CD14-positive monocyte (primary cell): ENCODE measurements at regions not wholly inside any gene's neighbourhood (a gene's known extent, or its start where the extent isn't known, plus 50 kb on each side); places are given as distances from the start of the nearest gene placed in this dataset.

Experiments
- DNase-seq, 3 donors: peaks; one replicate each; pipeline ENCODE4 v3.0.0-alpha.2; 2011 to 2022
- H2AFZ ChIP-seq: 2 replicates; pipeline ENCODE4 v1.6.0; 2012; ENCODE audit warnings: mild to moderate bottlenecking, low read depth, low read length, inconsistent platforms; ENCODE audit not compliant: insufficient read depth, poor library complexity, severe bottlenecking
- H3K27ac ChIP-seq, 2 donors: 1 replicate in 1 of 2; 2 replicates in 1 of 2; pipeline ENCODE4 v1.5.1; 2012 to 2013; ENCODE audit warnings: low read length in 2 of 2, control low read depth in 1 of 2, inconsistent platforms in 1 of 2, low read depth in 1 of 2, mild to moderate bottlenecking in 1 of 2
- H3K27me3 ChIP-seq, 2 donors: one replicate each; pipeline versions ENCODE4 v1.6.0 to v1.6.1; 2011 to 2013; ENCODE audit warnings: low read length in 2 of 2; ENCODE audit not compliant: control insufficient read depth in 2 of 2, insufficient read depth in 2 of 2
- H3K36me3 ChIP-seq, 2 donors: replicated peaks in 1 of 2; 1 replicate in 1 of 2; 2 replicates in 1 of 2; pipeline versions ENCODE4 v1.5.1 to v1.6.1; 2012 to 2013; ENCODE audit warnings: low read length in 2 of 2, control low read depth in 1 of 2, inconsistent platforms in 1 of 2, mild to moderate bottlenecking in 1 of 2; ENCODE audit not compliant: insufficient read depth in 2 of 2, control insufficient read depth in 1 of 2
- H3K4me1 ChIP-seq, 2 donors: 1 replicate in 1 of 2; 2 replicates in 1 of 2; pipeline versions ENCODE4 v1.5.1 to v1.6.1; 2012 to 2013; ENCODE audit warnings: low read length in 2 of 2, control low read depth in 1 of 2, inconsistent platforms in 1 of 2, mild to moderate bottlenecking in 1 of 2, moderate library complexity in 1 of 2; ENCODE audit not compliant: insufficient read depth in 2 of 2, control insufficient read depth in 1 of 2
- H3K4me2 ChIP-seq: replicated peaks from 2 replicates; pipeline ENCODE3; 2012; ENCODE audit warnings: low read length, moderate library complexity, mild to moderate bottlenecking; ENCODE audit not compliant: poor library complexity, severe bottlenecking; ENCODE audit errors: extremely low read depth
- H3K4me3 ChIP-seq, 3 experiments: fragments of 200-600 bp in 1 of 3; sonication (generic) in 1 of 3; replicated peaks in 1 of 3; 1 replicate in 2 of 3; 2 replicates in 1 of 3; pipeline ENCODE4 v1.5.1; 2011 to 2013; ENCODE audit warnings: low read length in 3 of 3, mild to moderate bottlenecking in 3 of 3, control low read depth in 2 of 3, low read depth in 2 of 3, inconsistent platforms in 1 of 3, moderate library complexity in 1 of 3
- H3K79me2 ChIP-seq: 2 replicates; pipeline ENCODE4 v1.6.0; 2012; ENCODE audit warnings: mild to moderate bottlenecking, control low read depth, inconsistent platforms, low read length, moderate library complexity; ENCODE audit not compliant: insufficient read depth
- H3K9ac ChIP-seq: 2 replicates; pipeline ENCODE4 v1.6.0; 2017; ENCODE audit warnings: low read length, mild to moderate bottlenecking; ENCODE audit not compliant: insufficient read depth, poor library complexity, severe bottlenecking
- H3K9me3 ChIP-seq, 2 donors: replicated peaks in 1 of 2; 1 replicate in 1 of 2; 2 replicates in 1 of 2; pipeline versions ENCODE4 v1.5.1 to v1.6.1; 2012 to 2013; ENCODE audit warnings: low read length in 2 of 2, control low read depth in 1 of 2; ENCODE audit not compliant: control insufficient read depth in 1 of 2, insufficient read depth in 1 of 2
- H4K20me1 ChIP-seq: 2 replicates; pipeline ENCODE4 v1.6.0; 2012; ENCODE audit warnings: mild to moderate bottlenecking, low read length, control low read depth, moderate library complexity; ENCODE audit not compliant: insufficient read depth
- H3K27ac Mint-ChIP-seq, 7 donors: one replicate each; pipeline ENCODE4 v1.8.0; 2020; ENCODE audit warnings: mild to moderate bottlenecking in 7 of 7, mixed read lengths in 7 of 7, moderate library complexity in 6 of 7, inconsistent platforms in 2 of 7
- H3K27me3 Mint-ChIP-seq, 3 donors: one replicate each; pipeline ENCODE4 v1.8.0; 2021 to 2022; ENCODE audit warnings: low read depth in 3 of 3, mild to moderate bottlenecking in 3 of 3, mixed read lengths in 3 of 3, moderate library complexity in 3 of 3, inconsistent platforms in 1 of 3
- H3K36me3 Mint-ChIP-seq, 2 donors: one replicate each; pipeline ENCODE4 v1.8.0; 2020; ENCODE audit warnings: mixed read lengths in 2 of 2, inconsistent platforms in 1 of 2, mild to moderate bottlenecking in 1 of 2
- H3K4me1 Mint-ChIP-seq: one replicate; pipeline ENCODE4 v1.8.0; 2020; ENCODE audit warnings: mild to moderate bottlenecking, mixed read lengths
- H3K4me3 Mint-ChIP-seq, 2 donors: one replicate each; pipeline ENCODE4 v1.8.0; 2020; ENCODE audit warnings: mild to moderate bottlenecking in 2 of 2, mixed read lengths in 2 of 2, moderate library complexity in 1 of 2
- H3K9me3 Mint-ChIP-seq, 7 donors: one replicate each; pipeline ENCODE4 v1.8.0; 2020 to 2022; ENCODE audit warnings: mixed read lengths in 7 of 7, mild to moderate bottlenecking in 6 of 7, moderate library complexity in 6 of 7, inconsistent platforms in 2 of 7
- CTCF ChIP-seq: fragments of 200-600 bp; IDR thresholded peaks from one replicate; pipeline ENCODE4 v1.8.0; 2022; ENCODE audit warnings: antibody characterized with exemption, mild to moderate bottlenecking
- WGBS: methylation state at CpG from one replicate; pipeline ENCODE4 v1.1.5; 2013; ENCODE audit warnings: missing lambda C conversion rate; ENCODE audit not compliant: insufficient coverage; 5-methylcytosine and 5-hydroxymethylcytosine counted together
- intact Hi-C, 2 donors: fragments of 100-400 bp; cut with micrococcal nuclease; formaldehyde crosslinking; loops; one replicate each; pipeline versions ENCODE4 v1.15.0 to v1.15.1; 2023

- Histone ChIP-seq H3K4me1 (no peaks in the 10 kb centered on the region), H3K27ac (no peak overlapping the region), H3K27me3 (no peaks in the 10 kb centered on the region), H3K9me3 (no peaks in the 10 kb centered on the region), H3K9ac (no peak overlapping the region), H3K4me3 (no peak overlapping the region), H3K4me2 (no peak overlapping the region), H4K20me1 (no peaks in the 10 kb centered on the region), H2AFZ (no peak overlapping the region), H3K36me3 (no peaks in the 10 kb centered on the region), H3K79me2 (no peaks in the 10 kb centered on the region)
- TF ChIP-seq CTCF = no peak
- Mint-ChIP-seq H3K4me3 (no peak overlapping the region), H3K27me3 (no peaks in the 10 kb centered on the region), H3K27ac (no peak overlapping the region), H3K36me3 (no peaks in the 10 kb centered on the region), H3K4me1 (no peaks in the 10 kb centered on the region), H3K9me3 (no peaks in the 10 kb centered on the region)
- WGBS = 91% methylated on average over 3 of the region's 4 CpGs
- intact Hi-C loops = no loop called here
- no peak for DNase-seq
These were observed 150.7 kb upstream of the ZNF462 start for GRCh38 chr9:106712279-106712678.

- no peak for TF ChIP-seq CTCF
- H3K36me3 Mint-ChIP-seq = no peaks in the 10 kb centered on the region
- H3K4me1 ChIP-seq = no peaks in the 10 kb centered on the region
- H3K9ac ChIP-seq = no peak overlapping the region
- no peak overlapping the region for H3K4me2 ChIP-seq
- H4K20me1 ChIP-seq = no peaks in the 10 kb centered on the region
- H3K79me2 ChIP-seq = no peaks in the 10 kb centered on the region
- H3K27ac ChIP-seq = no peak overlapping the region
- no peaks in the 10 kb centered on the region for H3K4me1 Mint-ChIP-seq
- H3K9me3 Mint-ChIP-seq = no peaks in the 10 kb centered on the region
- H2AFZ ChIP-seq = no peak overlapping the region
- no peaks in the 10 kb centered on the region for H3K9me3 ChIP-seq
- no peaks in the 10 kb centered on the region for H3K27me3 Mint-ChIP-seq
- no peaks in the 10 kb centered on the region for H3K36me3 ChIP-seq
- H3K4me3 ChIP-seq = no peak overlapping the region
- no peak overlapping the region for H3K4me3 Mint-ChIP-seq
- intact Hi-C loops = no loop called here
- DNase-seq = no peak
- 90% methylated on average over 3 of the region's 3 CpGs for WGBS
- no peaks in the 10 kb centered on the region for H3K27me3 ChIP-seq
- H3K27ac Mint-ChIP-seq = peak overlapping the region in 1 of 7 donors; percentile 66
These were observed 149.8 kb upstream of the ZNF462 start for GRCh38 chr9:106713206-106713605.
